HepG2 (cell line): ENCODE measurements at regions not wholly inside any gene's neighbourhood (a gene's known extent, or its start where the extent isn't known, plus 50 kb on each side); places are given as distances from the start of the nearest gene placed in this dataset.

Source experiments
- ATAC-seq: fragments of 200-7000 bp; cut with Tn5 transposase; 3 replicates; pipeline ENCODE4 v1.9.1; 2020; ENCODE audit warnings: mild to moderate bottlenecking, moderate library complexity
- BruUV-seq: library from RNA; stranded (reverse); fragments of 400-500 nt; replicated peaks from 2 replicates; lab custom pipeline; 2021; lab: Mats Ljungman, UMichigan
- CTCF ChIA-PET: fragments of 300-600 bp; formaldehyde crosslinking; extraction: SDS; loops from one replicate; lab custom pipeline; 2021; ENCODE audit warnings: low total read pairs, inconsistent platforms, low intra/inter-chr PET ratio; lab: Yijun Ruan, JAX
- POLR2A ChIA-PET: fragments of 350-600 bp; sonication (Branson Sonifier 250); formaldehyde crosslinking; loops from one replicate; lab custom pipeline; 2020; ENCODE audit warnings: antibody characterized with exemption, inconsistent platforms; lab: Yijun Ruan, JAX
- DNase-seq: peaks from one replicate; pipeline ENCODE4 v3.0.0-alpha.2; 2015; ENCODE audit warnings: low spot score
- FAIRE-seq: peaks from 3 replicates; lab custom pipeline; 2011; peaks lifted over from hg19 to GRCh38; lab: Jason Lieb, UNC
- H2AFZ ChIP-seq: one replicate; pipeline ENCODE4 v1.6.1; 2011; ENCODE audit warnings: low read length, inconsistent platforms
- H3K27ac ChIP-seq: fragments of 300-600 bp; 3 replicates; pipeline ENCODE4 v1.8.0; 2011; ENCODE audit warnings: mixed run types, mild to moderate bottlenecking, mixed read lengths, low read length, inconsistent platforms; ENCODE audit not compliant: insufficient read depth; ENCODE audit errors: extremely low read length
- H3K27me3 ChIP-seq, 2 experiments: fragments of 200-600 bp in 1 of 2; 2 replicates in 1 of 2; 3 replicates in 1 of 2; pipeline versions ENCODE4 v1.6.0 to v1.8.0; 2011; ENCODE audit warnings: low read length in 2 of 2, mild to moderate bottlenecking in 2 of 2, moderate library complexity in 2 of 2, inconsistent platforms in 1 of 2; ENCODE audit not compliant: insufficient read depth in 2 of 2, control insufficient read depth in 1 of 2
- H3K36me3 ChIP-seq, 2 experiments: fragments of 200-600 bp in 1 of 2; replicated peaks in 1 of 2; 2 replicates in 1 of 2; 3 replicates in 1 of 2; pipeline versions ENCODE4 v1.5.1 to v1.8.0; 2011; ENCODE audit warnings: low read length in 2 of 2, inconsistent platforms in 1 of 2; ENCODE audit not compliant: insufficient read depth in 2 of 2, control insufficient read depth in 1 of 2
- H3K4me1 ChIP-seq: 2 replicates; pipeline ENCODE4 v1.5.1; 2012; ENCODE audit warnings: low read length, inconsistent platforms; ENCODE audit not compliant: insufficient read depth
- H3K4me2 ChIP-seq: 2 replicates; pipeline ENCODE4 v1.6.0; 2011; ENCODE audit warnings: low read depth, low read length, inconsistent platforms
- H3K4me3 ChIP-seq, 3 experiments: fragments of 200-600 bp in 1 of 3; sonication (generic), shearing (Covaris generic) in 1 of 3; replicated peaks in 1 of 3; 2 replicates each; pipeline ENCODE4 v1.5.1; 2011 to 2016; ENCODE audit warnings: low read length in 3 of 3, inconsistent platforms in 2 of 3, low read depth in 2 of 3, mild to moderate bottlenecking in 2 of 3, control low read depth in 1 of 3, mixed read lengths in 1 of 3; ENCODE audit not compliant: insufficient read depth in 1 of 3
- H3K79me2 ChIP-seq: one replicate; pipeline ENCODE4 v1.6.1; 2011; ENCODE audit warnings: low read length, inconsistent platforms; ENCODE audit not compliant: insufficient read depth
- H3K9ac ChIP-seq: 2 replicates; pipeline ENCODE4 v1.6.0; 2011; ENCODE audit warnings: mild to moderate bottlenecking, low read depth, low read length, inconsistent platforms; ENCODE audit not compliant: insufficient read depth
- H3K9me3 ChIP-seq: 2 replicates; pipeline ENCODE4 v1.5.1; 2012; ENCODE audit warnings: mild to moderate bottlenecking, low read length
- H4K20me1 ChIP-seq: 2 replicates; pipeline ENCODE4 v1.6.0; 2011; ENCODE audit warnings: inconsistent platforms, mild to moderate bottlenecking, low read length, moderate library complexity; ENCODE audit not compliant: insufficient read depth
- BRD4 ChIP-seq: sonication (generic); formaldehyde crosslinking; IDR thresholded peaks from 2 replicates; pipeline ENCODE4 v1.4.0; 2020; ENCODE audit warnings: missing genetic modification reagents
- ERF ChIP-seq: IDR thresholded peaks from 2 replicates; pipeline ENCODE4 v1.6.1; 2018; ENCODE audit warnings: missing biosample characterization, missing genetic modification reagents
- EZH2 ChIP-seq: conservative IDR thresholded peaks from 2 replicates; pipeline ENCODE4 v1.6.1; 2012; ENCODE audit warnings: mild to moderate bottlenecking, low read depth, low read length, moderate library complexity
- FOXK1 ChIP-seq: sonication (generic); formaldehyde crosslinking; IDR thresholded peaks from 2 replicates; pipeline ENCODE4 v1.4.0; 2020; ENCODE audit warnings: low read depth, missing genetic modification reagents, borderline replicate concordance
- KMT2A ChIP-seq: sonication (generic); formaldehyde crosslinking; IDR thresholded peaks from 2 replicates; pipeline ENCODE4 v1.4.0; 2020; ENCODE audit warnings: missing genetic modification reagents
- PAWR ChIP-seq: sonication (generic); formaldehyde crosslinking; IDR thresholded peaks from 2 replicates; pipeline ENCODE4 v1.4.0; 2020; ENCODE audit warnings: missing genetic modification reagents, mild to moderate bottlenecking, borderline replicate concordance
- PRDM15 ChIP-seq: sonication (generic); formaldehyde crosslinking; IDR thresholded peaks from 2 replicates; pipeline ENCODE4 v1.4.0; 2020; ENCODE audit warnings: missing genetic modification reagents
- SRSF1 ChIP-seq: fragments of 200-400 bp; formaldehyde crosslinking; optimal IDR thresholded peaks from 2 replicates; pipeline ENCODE3; 2017; ENCODE audit warnings: mild to moderate bottlenecking, low read depth, low read length, moderate library complexity
- ZNF780A ChIP-seq: sonication (generic); formaldehyde crosslinking; IDR thresholded peaks from 2 replicates; pipeline ENCODE4 v1.8.0; 2022; ENCODE audit warnings: mild to moderate bottlenecking, missing genetic modification reagents, moderate library complexity
- WGBS: methylation state at CpG from one replicate; pipeline ENCODE4 v1.1.6; 2017; ENCODE audit warnings: low lambda C conversion rate; 5-methylcytosine and 5-hydroxymethylcytosine counted together
- in situ Hi-C: cut with HindIII; loops from 2 replicates; pipeline ENCODE4 v1.10.0; 2017; ENCODE audit warnings: low pct_unique_long_range_greater_than_20kb; ENCODE audit not compliant: extremely low pct_ligation_motif_present
- intact Hi-C: fragments of 100-400 bp; cut with micrococcal nuclease; formaldehyde crosslinking; loops from one replicate; pipeline ENCODE4 v1.10.0; 2022; ENCODE audit not compliant: unreplicated experiment

- no peak overlapping the region for H3K27ac ChIP-seq
- no peaks in the 10 kb centered on the region for H3K79me2 ChIP-seq
- H3K9ac ChIP-seq, result no peak overlapping the region
- TF ChIP-seq PAWR (CRISPR knock-in tag), result no peak
- TF ChIP-seq PRDM15 (CRISPR knock-in tag), result no peak
- TF ChIP-seq ZNF780A, result no peak
- no peak for TF ChIP-seq FOXK1 (CRISPR knock-in tag)
- no peak for TF ChIP-seq ERF (CRISPR knock-in tag)
- no peak for TF ChIP-seq KMT2A
- no peak for TF ChIP-seq EZH2
- no peak for TF ChIP-seq SRSF1
- no peak for TF ChIP-seq BRD4 (CRISPR knock-in tag)
- TF ChIP-seq, all 625 proteins: peak for 0
- DNase-seq (no peak), FAIRE-seq (no peak), ATAC-seq (no peak)
- ChIA-PET CTCF (no interaction called here), POLR2A (no interaction called here)
- no TSS peak for BruUV-seq
- Histone ChIP-seq H2AFZ (no peak overlapping the region), H3K9me3 (no peaks in the 10 kb centered on the region), H3K27me3 (no peaks in the 10 kb centered on the region), H3K36me3 (no peaks in the 10 kb centered on the region), H3K4me1 (no peaks in the 10 kb centered on the region), H3K4me2 (no peak overlapping the region), H3K4me3 (no peak overlapping the region), H4K20me1 (no peaks in the 10 kb centered on the region)
- intact Hi-C loops (no loop called here), in situ Hi-C loops (no loop called here)
- 6% methylated on average over 1 of the region's 1 CpG for WGBS
These were observed 610.4 kb upstream of the SLC8A1 start for GRCh38 chr2:41062336-41062735.
